Ishikawa (cell line): ENCODE measurements at regions not wholly inside any gene's neighbourhood (a gene's known extent, or its start where the extent isn't known, plus 50 kb on each side); places are given as distances from the start of the nearest gene placed in this dataset.

Experiments used
- CREB1 ChIP-seq: IDR thresholded peaks from 2 replicates; pipeline ENCODE4 v1.6.1; 2012; ENCODE audit warnings: low read depth
- EGR1 ChIP-seq: IDR thresholded peaks from 2 replicates; pipeline ENCODE4 v1.6.1; 2012
- FOXM1 ChIP-seq: IDR thresholded peaks from 2 replicates; pipeline ENCODE4 v1.6.1; 2012; ENCODE audit warnings: low read depth, borderline replicate concordance
- MAX ChIP-seq: IDR thresholded peaks from 2 replicates; pipeline ENCODE4 v1.6.1; 2012
- RAD21 ChIP-seq: IDR thresholded peaks from 2 replicates; pipeline ENCODE4 v1.6.1; 2012; ENCODE audit warnings: low read depth
- TAF1 ChIP-seq: IDR thresholded peaks from 2 replicates; pipeline ENCODE4 v1.6.1; 2012; ENCODE audit warnings: low read depth, mild to moderate bottlenecking
- YY1 ChIP-seq: IDR thresholded peaks from 2 replicates; pipeline ENCODE4 v1.6.1; 2012; ENCODE audit warnings: low read depth
- TF ChIP-seq, protein P1 (sequence below): IDR thresholded peaks from 2 replicates; pipeline ENCODE4 v1.6.1; 2012
- TF ChIP-seq, protein P2 (sequence below): IDR thresholded peaks from 2 replicates; pipeline ENCODE4 v1.6.1; 2012; ENCODE audit warnings: low read depth, mild to moderate bottlenecking

DNA sequence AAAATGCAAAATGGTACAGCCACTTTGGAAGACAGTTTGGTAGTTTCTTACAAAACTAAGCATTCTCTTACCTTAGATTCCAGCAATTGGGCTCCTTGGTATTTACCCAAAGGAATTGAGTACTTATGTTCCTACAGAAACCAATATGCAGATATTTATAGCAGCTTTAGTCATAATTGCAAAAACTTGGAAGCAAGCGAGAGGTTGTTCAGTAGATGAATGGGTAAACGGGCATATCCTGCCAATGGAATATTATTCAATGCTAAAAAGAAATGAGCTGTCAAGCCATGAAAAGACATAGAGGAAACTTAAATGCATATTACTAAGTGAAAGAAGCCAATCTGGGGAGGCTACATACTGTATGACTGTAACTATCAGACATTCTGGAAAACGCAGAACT is 926.7 kb downstream of the TYW1 start:
- TF ChIP-seq MAX = no peak
- TF ChIP-seq, protein P1, sequence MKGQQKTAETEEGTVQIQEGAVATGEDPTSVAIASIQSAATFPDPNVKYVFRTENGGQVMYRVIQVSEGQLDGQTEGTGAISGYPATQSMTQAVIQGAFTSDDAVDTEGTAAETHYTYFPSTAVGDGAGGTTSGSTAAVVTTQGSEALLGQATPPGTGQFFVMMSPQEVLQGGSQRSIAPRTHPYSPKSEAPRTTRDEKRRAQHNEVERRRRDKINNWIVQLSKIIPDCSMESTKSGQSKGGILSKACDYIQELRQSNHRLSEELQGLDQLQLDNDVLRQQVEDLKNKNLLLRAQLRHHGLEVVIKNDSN = no peak
- no peak for TF ChIP-seq RAD21
- TF ChIP-seq, protein P2, sequence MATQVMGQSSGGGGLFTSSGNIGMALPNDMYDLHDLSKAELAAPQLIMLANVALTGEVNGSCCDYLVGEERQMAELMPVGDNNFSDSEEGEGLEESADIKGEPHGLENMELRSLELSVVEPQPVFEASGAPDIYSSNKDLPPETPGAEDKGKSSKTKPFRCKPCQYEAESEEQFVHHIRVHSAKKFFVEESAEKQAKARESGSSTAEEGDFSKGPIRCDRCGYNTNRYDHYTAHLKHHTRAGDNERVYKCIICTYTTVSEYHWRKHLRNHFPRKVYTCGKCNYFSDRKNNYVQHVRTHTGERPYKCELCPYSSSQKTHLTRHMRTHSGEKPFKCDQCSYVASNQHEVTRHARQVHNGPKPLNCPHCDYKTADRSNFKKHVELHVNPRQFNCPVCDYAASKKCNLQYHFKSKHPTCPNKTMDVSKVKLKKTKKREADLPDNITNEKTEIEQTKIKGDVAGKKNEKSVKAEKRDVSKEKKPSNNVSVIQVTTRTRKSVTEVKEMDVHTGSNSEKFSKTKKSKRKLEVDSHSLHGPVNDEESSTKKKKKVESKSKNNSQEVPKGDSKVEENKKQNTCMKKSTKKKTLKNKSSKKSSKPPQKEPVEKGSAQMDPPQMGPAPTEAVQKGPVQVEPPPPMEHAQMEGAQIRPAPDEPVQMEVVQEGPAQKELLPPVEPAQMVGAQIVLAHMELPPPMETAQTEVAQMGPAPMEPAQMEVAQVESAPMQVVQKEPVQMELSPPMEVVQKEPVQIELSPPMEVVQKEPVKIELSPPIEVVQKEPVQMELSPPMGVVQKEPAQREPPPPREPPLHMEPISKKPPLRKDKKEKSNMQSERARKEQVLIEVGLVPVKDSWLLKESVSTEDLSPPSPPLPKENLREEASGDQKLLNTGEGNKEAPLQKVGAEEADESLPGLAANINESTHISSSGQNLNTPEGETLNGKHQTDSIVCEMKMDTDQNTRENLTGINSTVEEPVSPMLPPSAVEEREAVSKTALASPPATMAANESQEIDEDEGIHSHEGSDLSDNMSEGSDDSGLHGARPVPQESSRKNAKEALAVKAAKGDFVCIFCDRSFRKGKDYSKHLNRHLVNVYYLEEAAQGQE = no peak
- no peak for TF ChIP-seq TAF1
- no peak for TF ChIP-seq EGR1
- no peak for TF ChIP-seq CREB1
- TF ChIP-seq YY1 = no peak
- TF ChIP-seq FOXM1 = no peak
